LNCAP (cell line): ENCODE measurements at regions not wholly inside any gene's neighbourhood (a gene's known extent, or its start where the extent isn't known, plus 50 kb on each side); places are given as distances from the start of the nearest gene placed in this dataset.

Source experiments
- TF ChIP-seq, protein P1 (sequence below): fragments of 450-650 bp; IDR thresholded peaks from 2 replicates; pipeline ENCODE4 v1.5.1; 2017; ENCODE audit warnings: mild to moderate bottlenecking

DNA sequence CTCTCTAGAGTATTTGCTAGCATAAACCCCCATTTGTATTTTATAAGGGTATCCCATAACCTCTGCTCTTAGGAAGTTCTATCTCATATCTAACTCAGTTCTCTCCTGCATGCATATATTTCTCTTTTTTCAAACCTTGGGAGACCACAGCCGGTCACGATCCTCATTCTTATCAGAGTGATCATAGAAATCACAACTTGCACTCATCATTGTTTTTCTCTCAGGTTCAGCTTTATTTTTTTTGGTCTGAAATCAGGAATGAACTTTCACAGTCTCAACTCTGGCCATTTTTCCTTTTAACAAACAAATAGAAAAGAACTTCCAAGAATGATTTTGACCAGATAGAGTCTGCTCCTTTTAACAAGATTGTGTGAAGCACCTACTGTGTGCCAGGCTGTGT lies 98.6 kb upstream of the BLID start:
- TF ChIP-seq, protein P1, sequence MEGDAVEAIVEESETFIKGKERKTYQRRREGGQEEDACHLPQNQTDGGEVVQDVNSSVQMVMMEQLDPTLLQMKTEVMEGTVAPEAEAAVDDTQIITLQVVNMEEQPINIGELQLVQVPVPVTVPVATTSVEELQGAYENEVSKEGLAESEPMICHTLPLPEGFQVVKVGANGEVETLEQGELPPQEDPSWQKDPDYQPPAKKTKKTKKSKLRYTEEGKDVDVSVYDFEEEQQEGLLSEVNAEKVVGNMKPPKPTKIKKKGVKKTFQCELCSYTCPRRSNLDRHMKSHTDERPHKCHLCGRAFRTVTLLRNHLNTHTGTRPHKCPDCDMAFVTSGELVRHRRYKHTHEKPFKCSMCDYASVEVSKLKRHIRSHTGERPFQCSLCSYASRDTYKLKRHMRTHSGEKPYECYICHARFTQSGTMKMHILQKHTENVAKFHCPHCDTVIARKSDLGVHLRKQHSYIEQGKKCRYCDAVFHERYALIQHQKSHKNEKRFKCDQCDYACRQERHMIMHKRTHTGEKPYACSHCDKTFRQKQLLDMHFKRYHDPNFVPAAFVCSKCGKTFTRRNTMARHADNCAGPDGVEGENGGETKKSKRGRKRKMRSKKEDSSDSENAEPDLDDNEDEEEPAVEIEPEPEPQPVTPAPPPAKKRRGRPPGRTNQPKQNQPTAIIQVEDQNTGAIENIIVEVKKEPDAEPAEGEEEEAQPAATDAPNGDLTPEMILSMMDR: no peak

DNA sequence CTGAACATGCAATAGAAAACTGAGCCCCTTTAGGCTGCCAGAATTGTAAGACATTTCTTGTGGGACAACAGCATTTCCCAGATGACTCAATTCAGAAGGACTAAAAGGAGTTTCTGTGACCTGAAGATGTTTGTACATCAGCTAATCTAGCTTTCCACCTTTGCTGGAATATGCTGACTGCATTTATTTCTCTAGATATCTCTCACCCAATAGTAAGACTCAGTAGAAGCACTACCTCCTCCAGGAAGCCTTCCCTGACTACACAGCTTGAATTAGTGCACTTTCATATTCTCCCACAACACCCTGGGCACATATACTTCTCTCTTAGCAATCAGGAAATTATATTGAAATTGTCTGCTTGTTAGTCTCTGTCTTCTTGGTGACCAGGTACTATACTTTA lies 98.1 kb upstream of the BLID start:
- TF ChIP-seq, protein P1: no peak

DNA sequence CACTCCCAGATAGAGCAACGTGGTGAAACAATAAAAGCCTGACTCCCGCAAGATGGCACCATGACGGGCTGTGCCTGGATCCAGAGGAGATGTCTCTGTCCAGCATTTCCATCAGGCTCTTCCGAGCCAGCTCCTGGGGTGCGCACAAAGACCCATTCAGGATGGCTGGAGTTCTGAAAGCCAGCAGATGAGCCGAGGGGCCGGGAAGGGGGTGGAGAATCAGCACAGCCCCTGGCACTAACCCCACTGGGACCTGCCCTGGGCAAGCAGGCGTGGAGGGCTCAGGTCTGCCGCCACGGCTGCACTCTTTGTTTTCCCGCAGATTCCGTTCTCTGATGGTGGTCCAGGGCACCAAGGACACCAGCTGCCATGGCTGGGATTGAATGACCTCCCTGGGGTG lies 97.2 kb upstream of the BLID start:
- TF ChIP-seq, protein P1: no peak

GRCh38 chr11:122210367-122210997 lies 94.5 kb upstream of the BLID start:
- TF ChIP-seq, protein P1: no peak

DNA sequence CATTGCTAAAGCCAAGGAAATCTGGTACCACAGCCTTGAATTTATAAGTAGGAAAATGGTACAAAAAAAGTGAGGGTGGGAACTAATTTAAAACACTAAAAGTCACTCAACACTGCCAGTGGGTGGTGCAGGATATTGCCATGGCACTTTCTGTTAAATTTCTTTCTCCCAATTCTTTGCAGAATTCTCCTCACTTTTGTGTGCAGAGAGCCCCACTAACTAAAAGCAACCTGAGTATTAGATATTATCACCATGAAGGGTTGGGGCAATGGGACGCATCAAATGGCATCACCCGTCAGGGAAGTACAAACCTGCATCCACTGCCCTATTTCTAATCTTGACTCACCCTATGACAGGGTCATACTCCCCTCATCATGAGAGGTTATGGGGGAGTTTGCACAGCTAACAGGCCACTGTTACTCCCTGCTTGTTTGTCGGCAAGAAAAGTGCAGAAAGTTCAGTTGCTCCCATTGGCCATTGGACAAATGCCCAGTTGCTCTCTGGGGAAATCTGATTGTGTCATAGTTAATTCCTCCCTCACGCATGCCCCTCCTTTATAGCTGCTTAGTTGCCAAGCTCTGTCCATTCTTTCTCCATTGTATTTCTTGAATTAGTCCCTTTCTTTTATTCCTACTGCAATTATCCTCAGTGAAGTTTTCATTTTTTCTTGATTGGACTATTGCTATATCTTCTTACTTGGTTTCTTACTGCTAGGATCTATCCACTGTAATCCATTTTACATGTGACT lies 93.8 kb upstream of the BLID start:
- TF ChIP-seq, protein P1: no peak

DNA sequence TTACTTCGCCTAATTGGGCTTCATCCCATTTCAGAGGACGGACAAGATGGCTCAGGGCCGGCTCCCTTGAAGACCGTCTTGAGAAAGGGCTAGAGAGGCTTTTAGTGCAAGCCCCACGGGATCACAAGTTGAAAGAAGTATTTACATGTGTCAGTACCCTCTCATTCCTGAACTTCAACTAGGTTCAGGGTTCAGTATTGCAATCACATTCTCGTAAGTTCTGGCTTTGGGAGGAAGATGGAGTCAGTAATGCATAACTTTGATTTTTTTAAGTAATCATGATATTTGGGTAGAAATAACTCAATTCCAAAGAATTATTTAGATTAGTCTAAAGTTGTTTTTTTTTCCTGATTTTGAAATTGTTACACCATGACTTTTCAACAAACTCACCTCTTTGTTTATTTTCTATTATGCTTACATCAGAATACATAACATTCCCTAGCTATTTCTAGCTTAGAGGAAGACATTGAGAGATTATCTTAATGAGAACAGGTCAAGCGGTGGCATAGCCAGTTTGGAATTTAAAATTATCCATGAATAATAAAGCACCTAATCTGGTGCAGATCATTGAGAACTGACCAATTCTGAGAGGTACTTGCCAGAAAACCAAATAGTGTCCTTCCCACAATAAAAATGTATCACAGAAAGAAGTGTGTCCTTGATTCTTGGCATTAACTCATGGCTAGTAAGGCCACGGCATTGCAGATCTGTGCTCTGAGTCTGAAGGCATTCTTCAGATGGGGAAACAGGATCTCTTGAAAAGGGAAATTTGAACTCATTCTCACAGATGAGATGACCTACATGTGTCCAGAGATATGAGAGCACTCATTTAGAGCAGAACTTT lies 92.1 kb upstream of the BLID start:
- TF ChIP-seq, protein P1: no peak

GRCh38 chr11:122207505-122207904 lies 91.5 kb upstream of the BLID start:
- TF ChIP-seq, protein P1: no peak
